ENCODE measurements at regions not wholly inside any gene's neighbourhood (a gene's known extent, or its start where the extent isn't known, plus 50 kb on each side); places are given as distances from the start of the nearest gene placed in this dataset.
A peak's percentile ranks its signal among the peaks of the same experiment; 100 is the strongest.

DNA sequence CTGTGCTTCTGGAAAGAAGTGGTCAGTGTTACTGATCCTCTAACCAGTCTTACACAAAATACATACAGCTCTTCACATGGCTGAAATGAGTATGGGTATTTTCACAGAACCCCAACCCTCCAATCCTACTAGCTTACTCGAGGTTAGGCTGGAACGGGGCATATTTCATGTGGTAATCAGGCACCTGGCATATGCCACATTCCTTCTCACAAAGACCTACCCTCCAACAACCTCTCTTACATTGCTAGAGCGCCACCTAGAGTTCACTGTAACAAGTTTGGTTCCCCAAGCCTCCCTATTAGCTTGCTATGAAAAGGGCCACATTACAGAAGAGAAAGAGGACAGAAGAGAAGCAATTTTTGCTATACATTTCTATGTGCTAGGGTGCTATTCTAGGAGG lies 597.3 kb downstream of the PRELID2 start:
- DNase-seq = peak in 17 of 42 donors; percentile 4 to 64 (median 26)
- intact Hi-C loops (cut with DNase I) = no loop called here

GRCh38 chr5:145236983-145237382 lies 598.2 kb downstream of the PRELID2 start:
- intact Hi-C loops (cut with DNase I) = no loop called here
- DNase-seq = no peak

GRCh38 chr5:145236127-145236526 lies 599.0 kb downstream of the PRELID2 start:
- no peak for DNase-seq
- intact Hi-C loops (cut with DNase I) = no loop called here

- DNase-seq = no peak
- intact Hi-C loops (cut with DNase I) = no loop called here
Observed at GRCh38 chr5:145233461-145233860, 601.7 kb downstream of the PRELID2 start.

- intact Hi-C loops (cut with DNase I) = no loop called here
- DNase-seq = no peak
Observed at GRCh38 chr5:145230781-145231180, 604.4 kb downstream of the PRELID2 start.

- intact Hi-C loops (cut with DNase I) = no loop called here
- no peak for DNase-seq
Observed at GRCh38 chr5:145228564-145228963, 606.6 kb downstream of the PRELID2 start.

- no peak for DNase-seq
- intact Hi-C loops (cut with DNase I) = no loop called here
Observed at GRCh38 chr5:145227881-145228280, 607.3 kb downstream of the PRELID2 start.

- intact Hi-C loops (cut with DNase I) = no loop called here
- no peak for DNase-seq
Observed at GRCh38 chr5:145226726-145227125, 608.4 kb downstream of the PRELID2 start.

GRCh38 chr5:145225529-145225928 lies 609.6 kb downstream of the PRELID2 start:
- no peak for DNase-seq
- intact Hi-C loops (cut with DNase I) = no loop called here

DNA sequence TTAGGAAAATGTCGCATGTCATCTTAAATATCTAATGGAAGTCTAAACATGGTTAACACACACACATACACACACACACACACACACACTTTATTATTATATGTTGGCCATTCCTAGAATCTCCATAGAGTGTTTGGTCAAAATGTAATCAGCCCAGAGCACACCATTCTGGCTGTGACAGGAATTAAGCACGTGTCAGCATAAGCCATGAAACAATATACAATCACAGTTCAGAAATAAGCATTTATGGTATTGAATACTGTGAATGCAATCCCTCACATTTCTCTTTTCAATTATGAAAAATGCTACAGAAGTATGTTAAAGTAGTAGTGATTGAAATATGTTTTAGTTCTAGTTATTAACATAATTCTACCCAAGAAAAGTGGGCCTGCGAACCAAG lies 611.6 kb downstream of the PRELID2 start:
- intact Hi-C loops (cut with DNase I) = no loop called here
- no peak for DNase-seq

- intact Hi-C loops (cut with DNase I) = no loop called here
- DNase-seq = no peak
Observed at GRCh38 chr5:145222622-145223021, 612.5 kb downstream of the PRELID2 start.

- intact Hi-C loops (cut with DNase I) = no loop called here
Observed at GRCh38 chr5:145221416-145221815, 613.7 kb downstream of the PRELID2 start.

DNA sequence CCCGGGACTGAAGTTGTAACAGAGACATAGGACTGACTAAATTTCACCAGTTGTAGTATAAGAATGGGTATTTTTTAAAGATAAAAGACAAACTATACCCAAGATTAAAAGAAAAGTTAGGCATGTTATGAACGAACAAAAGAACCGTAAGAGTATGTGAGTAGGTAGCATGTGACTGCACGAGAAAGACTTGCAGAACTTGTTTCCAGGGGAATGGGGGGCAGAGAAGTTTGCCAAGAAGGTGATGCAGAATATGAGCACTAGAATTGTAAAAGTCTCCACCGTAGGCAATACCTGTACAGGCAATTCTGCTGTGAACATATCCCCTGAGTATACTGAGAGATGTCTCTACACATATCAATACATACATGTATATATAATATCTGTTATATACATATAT lies 614.7 kb downstream of the PRELID2 start:
- intact Hi-C loops (cut with DNase I) = no loop called here
- DNase-seq = no peak

More at GRCh38 chr5:145221416-145221815, 613.7 kb downstream of the PRELID2 start:
- DNase-seq = no peak

DNA sequence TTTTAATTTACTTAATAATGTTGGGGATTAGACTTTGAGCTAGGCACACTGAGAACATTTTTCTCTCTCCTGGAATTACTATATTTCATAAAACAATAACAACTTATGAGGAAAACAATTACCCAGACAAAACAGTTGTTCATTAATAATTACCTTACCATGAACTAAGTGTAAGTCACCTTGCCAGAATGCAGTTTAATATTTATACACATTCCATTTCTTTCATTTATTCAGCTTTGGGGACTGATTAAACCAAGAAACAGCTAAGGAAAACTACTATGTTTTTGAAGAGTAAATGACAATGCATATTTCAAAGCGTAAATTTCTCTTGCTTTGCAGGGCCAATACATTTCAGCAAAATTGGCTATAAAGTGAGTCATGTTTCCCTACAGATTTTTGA lies 616.2 kb downstream of the PRELID2 start:
- no peak for DNase-seq
- intact Hi-C loops (cut with DNase I) = no loop called here

DNA sequence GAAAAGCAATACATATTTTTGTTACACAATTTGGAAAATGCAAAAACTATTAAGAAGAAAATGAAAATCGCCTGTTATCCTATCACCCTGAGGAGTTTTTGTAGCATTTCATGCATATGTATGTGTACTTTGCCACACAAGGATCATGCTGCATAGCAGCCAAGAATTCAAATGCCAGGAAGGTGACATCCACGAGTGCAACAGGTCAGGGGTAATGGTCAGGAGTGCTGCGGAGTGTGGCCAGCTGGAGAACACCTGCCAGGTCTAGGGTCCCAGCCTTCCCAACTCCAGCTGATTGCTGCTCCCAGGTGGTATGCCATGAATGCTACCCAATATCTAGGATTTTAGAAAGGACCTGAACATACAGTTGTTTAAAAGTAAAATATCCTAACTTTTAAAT lies 617.1 kb downstream of the PRELID2 start:
- DNase-seq = no peak
- intact Hi-C loops (cut with DNase I) = no loop called here

DNA sequence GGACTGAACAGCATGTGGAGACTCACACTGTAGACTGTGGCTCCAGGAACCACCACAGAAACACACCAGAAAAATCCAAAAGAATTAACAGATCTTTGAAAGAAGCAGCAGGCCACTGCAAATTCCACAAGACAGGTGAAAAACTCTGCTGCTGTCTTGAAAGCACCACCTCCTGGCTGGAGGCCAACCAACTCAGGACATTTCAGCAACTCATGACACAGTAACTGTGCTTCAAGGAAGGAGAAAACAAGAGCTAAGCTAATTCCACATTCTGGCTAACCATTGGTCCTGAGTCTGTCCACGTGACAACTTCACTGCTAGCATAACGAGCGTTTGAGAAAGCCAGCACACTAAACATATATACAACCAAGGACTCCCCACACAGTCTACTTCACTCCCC lies 625.1 kb downstream of the PRELID2 start:
- DNase-seq = no peak
- intact Hi-C loops (cut with DNase I) = no loop called here

DNA sequence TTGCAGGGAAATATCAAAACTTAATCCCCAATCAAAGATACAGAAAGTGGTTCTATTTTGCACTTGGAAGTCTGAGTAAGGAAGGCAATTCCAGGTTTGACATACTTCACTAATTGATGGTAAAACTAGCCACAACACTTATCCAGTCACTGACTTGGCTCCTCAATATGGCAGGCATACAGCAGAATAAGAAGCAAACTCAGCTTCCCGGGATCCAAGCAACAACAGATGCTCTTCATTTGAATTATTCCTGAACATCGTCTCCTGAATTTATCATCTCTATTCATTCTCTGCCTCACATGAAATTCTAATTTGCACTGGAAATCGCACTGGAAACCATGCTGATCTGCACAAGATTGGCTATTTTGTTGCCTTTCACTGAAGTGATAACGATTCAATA lies 629.6 kb downstream of the PRELID2 start:
- DNase-seq = no peak
- intact Hi-C loops (cut with DNase I) = no loop called here

DNA sequence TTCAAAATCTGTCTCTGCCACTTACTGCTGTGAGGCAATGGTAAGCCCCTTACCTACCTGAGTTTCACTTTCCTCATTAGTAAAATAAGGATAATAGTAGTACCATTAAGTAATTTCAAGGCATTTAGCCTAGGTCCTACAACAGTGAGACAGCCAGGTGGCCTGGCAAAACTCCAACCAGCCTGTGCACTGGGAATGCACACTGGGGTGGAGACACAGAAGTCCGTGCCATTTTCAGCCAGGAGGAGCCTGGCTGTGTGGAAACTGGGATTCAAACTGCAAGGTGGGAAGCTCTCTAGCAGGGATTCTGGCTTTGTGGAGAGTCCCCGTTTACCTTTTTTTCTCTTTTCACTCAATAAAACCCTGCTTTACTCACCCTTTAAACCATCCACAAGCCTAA lies 630.4 kb downstream of the PRELID2 start:
- intact Hi-C loops (cut with DNase I) = no loop called here
- DNase-seq = no peak

DNA sequence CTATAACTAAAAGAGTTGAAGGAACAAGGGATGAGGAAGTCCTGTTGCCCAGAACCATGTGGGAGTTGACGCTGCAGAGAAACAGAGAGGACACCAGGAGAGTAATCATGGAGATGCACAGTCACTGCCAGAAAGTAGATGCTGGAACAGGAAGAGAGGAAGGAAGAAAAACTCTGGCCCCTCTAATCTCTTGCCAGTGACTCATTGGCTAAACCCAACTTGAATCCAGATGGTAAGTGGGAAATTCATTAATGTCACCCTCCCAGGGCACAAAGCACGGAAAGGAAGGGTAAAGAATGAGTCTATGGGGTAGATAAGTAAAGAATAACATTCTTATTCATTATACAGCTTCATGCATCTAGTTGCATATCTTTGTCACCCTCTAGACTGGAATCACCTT lies 631.9 kb downstream of the PRELID2 start:
- no peak for DNase-seq
- intact Hi-C loops (cut with DNase I) = no loop called here

GRCh38 chr5:145198525-145199260 lies 636.4 kb downstream of the PRELID2 start:
- DNase-seq = no peak
- intact Hi-C loops (cut with DNase I) = no loop called here

GRCh38 chr5:145189746-145190145 lies 645.4 kb downstream of the PRELID2 start:
- intact Hi-C loops (cut with DNase I) = no loop called here
- no peak for DNase-seq

DNA sequence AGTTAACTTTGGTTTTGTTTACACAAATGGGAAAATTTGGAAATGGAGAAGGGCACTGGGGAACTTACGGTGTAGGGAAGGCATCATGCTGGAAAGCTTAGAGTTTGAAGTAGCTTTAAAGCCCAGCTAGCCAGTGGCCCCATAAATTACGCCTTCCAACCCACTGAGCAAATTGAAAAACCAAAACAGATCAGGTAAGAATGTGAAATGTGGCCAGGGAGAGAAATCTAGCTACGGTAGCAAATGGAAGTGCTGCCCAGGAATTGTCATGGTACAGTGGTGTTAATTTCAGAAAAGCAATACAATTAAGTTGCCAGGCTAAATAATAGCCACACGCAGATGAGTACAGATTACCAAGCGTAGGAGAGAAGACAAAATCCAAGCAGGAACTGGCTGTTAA lies 654.8 kb downstream of the PRELID2 start:
- no peak for DNase-seq
- intact Hi-C loops (cut with DNase I) = no loop called here
